GM21360 (cell line): ENCODE measurements at regions not wholly inside any gene's neighbourhood (a gene's known extent, or its start where the extent isn't known, plus 50 kb on each side); places are given as distances from the start of the nearest gene placed in this dataset.
"Not testable (repeated sequence)": the region's sequence is repeated elsewhere in the genome, so short reads cannot be mapped to it uniquely, and the experiment has no call there.

ENCODE experiments used
- ATAC-seq: cut with Tn5 transposase; IDR thresholded peaks from one replicate; pipeline ENCODE4 v1.9.1; 2021; ENCODE audit warnings: mild to moderate bottlenecking, moderate library complexity; ENCODE audit not compliant: unreplicated experiment

GRCh38 chr2:234252772-234253171, 202.3 kb downstream of the SPP2 start:
- ATAC-seq = no peak

- no peak for ATAC-seq
These were observed 201.1 kb downstream of the SPP2 start for GRCh38 chr2:234251326-234252271.

- ATAC-seq = no peak
These were observed 200.4 kb downstream of the SPP2 start for GRCh38 chr2:234250926-234251325.

GRCh38 chr2:234249873-234250272, 199.4 kb downstream of the SPP2 start:
- ATAC-seq = no peak

- ATAC-seq = no peak
These were observed 198.7 kb downstream of the SPP2 start for GRCh38 chr2:234249034-234249735.

DNA sequence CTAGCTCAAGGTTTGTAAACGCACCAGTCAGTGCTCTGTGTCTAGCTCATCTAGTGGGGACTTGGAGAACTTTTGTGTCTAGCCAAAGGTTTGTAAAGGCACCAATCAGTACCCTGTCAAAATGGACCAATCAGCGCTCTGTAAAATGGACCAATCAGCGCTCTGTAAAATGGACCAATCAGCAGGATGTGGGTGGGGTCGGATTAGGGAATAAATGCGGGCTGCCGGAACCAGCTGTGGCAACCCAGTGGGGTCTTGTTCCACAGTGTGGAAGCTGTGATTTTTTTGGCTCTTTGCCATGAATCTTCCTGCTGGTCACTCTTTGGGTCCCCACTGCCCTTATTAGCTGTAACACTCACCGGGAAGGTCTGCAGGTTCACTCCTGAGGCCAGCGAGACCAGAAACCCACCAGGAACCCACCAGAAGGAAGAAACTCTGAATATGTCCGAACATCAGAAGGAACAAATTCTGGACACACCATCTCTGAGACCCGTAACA, 197.8 kb downstream of the SPP2 start:
- ATAC-seq = not testable (repeated sequence)

- ATAC-seq = no peak
These were observed 197.1 kb downstream of the SPP2 start for GRCh38 chr2:234247453-234248180.

- no peak for ATAC-seq
These were observed 195.4 kb downstream of the SPP2 start for GRCh38 chr2:234245945-234246344.

GRCh38 chr2:234243871-234244565, 193.5 kb downstream of the SPP2 start:
- no peak for ATAC-seq

DNA sequence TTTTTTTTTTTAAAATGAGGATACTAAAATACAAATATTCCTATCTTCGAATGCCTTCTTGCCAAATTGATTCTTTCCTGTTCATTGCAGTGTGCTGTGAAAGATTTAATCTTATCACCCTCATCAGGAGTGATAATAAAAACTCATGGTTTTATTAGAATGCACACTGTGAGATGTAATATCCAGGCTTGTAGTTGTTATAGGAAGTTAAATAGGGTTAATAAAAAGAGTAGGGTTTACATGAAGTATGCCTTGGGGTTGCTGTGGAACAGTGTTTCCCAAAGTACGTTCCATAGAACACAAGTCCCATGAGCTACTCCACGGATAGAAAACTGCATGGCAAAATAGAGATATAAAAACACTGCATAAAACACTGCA, 191.9 kb downstream of the SPP2 start:
- no peak for ATAC-seq

DNA sequence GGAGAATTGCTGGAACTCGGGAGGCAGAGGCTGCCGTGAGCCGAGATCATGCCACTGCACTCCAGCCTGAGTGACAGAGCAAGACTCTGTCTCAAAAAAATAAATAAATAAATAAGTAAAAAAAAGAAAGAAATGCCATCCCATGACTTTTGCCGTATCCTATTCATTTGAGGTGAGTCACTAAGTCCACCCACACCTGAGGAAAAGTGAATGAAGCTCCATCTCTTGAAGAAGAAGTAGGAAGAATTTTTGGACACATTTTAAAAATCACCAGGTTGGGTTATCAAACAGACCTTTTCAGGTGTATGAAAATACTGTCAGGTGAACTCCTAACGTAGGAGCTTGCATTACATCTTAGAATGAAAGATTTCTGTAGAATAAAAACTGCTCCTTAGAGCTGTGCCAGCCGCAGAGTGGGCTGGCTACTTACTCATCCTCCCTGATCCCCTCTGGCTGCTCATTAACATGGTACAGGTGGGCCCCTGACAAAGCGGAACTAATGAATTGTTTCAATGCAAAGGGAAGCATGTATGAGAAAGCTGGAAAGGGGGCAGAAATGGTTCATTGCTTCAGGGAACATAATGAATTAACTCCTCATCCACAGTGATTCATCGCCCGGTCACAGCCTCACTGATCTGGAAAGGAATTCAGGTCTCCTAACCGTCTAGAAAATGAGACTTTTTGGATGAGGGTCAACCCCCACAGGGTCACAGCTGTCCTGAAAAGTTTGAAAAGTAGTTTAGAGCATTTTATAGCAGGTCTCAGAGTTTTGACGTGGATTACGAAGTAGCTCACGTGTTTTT, 191.4 kb downstream of the SPP2 start:
- no peak for ATAC-seq

DNA sequence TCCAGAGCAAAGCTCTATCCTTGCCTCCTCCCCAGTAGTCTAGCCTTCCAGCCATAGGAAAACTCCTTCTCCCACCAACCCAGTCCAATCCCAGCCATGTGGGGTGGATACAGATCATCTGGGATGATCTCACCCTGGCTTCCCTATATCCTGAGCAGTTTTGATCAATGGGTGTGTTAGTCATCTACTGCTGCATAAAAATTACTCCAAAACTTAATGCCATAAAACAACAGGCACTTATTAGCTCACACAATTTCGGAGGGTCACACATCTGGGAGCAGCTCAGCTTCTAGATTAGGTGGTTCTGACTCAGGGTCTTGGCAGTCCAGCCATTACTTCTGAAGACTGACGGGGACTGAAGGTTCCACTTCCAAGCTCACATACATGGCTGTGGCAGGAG, 190.4 kb downstream of the SPP2 start:
- ATAC-seq = no peak

DNA sequence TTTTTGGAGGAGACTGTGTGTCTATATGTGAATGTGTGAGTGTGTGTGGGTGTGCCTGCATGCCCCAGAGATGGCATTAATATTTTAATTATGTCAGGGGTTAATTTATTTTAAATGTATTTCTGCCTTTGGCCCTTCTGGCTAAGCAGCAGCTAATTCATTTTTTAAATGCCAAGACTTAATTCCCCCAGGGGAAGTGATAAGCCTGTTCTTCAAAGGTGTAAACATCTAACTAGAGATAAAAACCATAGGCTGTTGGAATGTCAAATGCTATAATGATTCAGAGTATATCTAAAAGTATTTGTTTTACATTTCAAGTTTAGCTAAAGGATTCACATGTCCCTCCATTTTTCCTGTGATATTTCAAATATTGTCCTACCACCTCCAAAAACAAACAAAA, 184.7 kb downstream of the SPP2 start:
- ATAC-seq = no peak

DNA sequence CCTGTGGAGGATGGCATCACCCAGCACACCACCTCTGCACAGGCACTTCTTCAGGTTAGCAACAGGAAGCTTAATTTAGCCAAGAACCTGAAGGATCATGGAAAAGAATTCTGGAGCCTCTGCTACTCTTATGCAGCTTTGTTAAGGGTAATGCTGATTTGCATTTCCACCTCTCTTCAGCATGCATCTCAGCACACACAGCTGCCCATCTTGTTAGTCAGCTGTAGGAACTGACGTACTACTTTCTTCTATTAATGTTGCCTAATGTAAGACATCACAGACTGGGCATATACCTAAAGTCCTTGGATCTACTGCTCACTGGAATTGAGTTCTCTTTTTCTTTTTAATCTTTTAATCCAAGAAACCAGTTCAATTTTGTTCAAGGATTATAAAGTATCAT, 181.0 kb downstream of the SPP2 start:
- ATAC-seq = no peak

DNA sequence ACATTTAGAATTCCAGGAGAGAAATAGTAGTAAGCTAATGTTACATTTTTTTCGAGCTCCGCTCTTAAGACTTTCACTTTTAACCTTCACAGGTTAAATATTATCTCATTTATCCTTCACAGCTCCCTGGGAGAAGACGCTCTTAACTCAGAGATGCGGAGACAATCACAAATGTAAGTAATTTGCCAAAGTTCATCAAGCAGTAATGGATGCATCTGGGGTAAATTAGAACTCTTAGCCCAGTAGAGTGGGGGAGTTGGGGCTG, 168.5 kb downstream of the SPP2 start:
- no peak for ATAC-seq

- no peak for ATAC-seq
These were observed 168.0 kb downstream of the SPP2 start for GRCh38 chr2:234218266-234219045.

- ATAC-seq = no peak
These were observed 162.0 kb downstream of the SPP2 start for GRCh38 chr2:234212534-234212933.

GRCh38 chr2:234211797-234212196, 161.3 kb downstream of the SPP2 start:
- no peak for ATAC-seq

DNA sequence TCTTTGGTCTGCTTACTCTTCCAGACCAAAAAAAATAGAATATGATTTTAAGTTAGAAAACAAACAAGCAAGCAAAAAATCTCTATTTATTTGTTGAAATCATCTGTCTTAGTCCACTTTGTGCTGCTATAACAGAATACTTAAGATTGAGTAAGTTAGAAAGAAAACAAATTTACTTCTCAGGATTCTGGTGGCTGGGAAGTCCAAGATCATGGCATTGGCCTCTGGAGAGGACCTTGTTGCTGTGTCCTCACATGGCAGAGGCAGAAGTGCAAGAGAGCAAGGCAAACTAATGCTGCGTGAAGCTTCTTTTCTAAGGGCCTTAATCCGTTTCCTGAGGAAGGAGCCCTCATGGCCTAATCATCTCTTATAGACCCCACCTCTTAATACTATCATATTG, 156.2 kb downstream of the SPP2 start:
- no peak for ATAC-seq
